ENCODE measurements at regions not wholly inside any gene's neighbourhood (a gene's known extent, or its start where the extent isn't known, plus 50 kb on each side); places are given as distances from the start of the nearest gene placed in this dataset.

- no peak for DNase-seq (ENCODE audit: low spot score)
- H3K27ac ChIP-seq (ENCODE audit: low read depth in 1 of 2, low read length in 2 of 2) = no peak overlapping the region
- H3K4me1 ChIP-seq (ENCODE audit: control insufficient read depth in 4 of 4, insufficient read depth in 4 of 4, low read length in 3 of 4) = no peaks in the 10 kb centered on the region
- no peak overlapping the region for H3K4me3 ChIP-seq (ENCODE audit: low read depth in 1 of 3, low read length in 3 of 3)
- TF ChIP-seq SP1 (IDR thresholded peaks at IDR 0.05) (no peak), CTCF (IDR thresholded peaks at IDR 0.05; ENCODE audit: low read depth, low read length, missing input control) (no peak), REST (IDR thresholded peaks at IDR 0.05) (no peak), JUND (IDR thresholded peaks at IDR 0.05) (no peak), YY1 (IDR thresholded peaks at IDR 0.05) (no peak), FOXA2 (IDR thresholded peaks at IDR 0.05) (no peak), RAD21 (IDR thresholded peaks at IDR 0.05) (no peak), NR2F2 (IDR thresholded peaks at IDR 0.05) (no peak), HNF4A (conservative IDR thresholded peaks at IDR 0.05) (no peak), TAF1 (conservative IDR thresholded peaks at IDR 0.05) (no peak), EGR1 (IDR thresholded peaks at IDR 0.05; ENCODE audit: low read depth in 2 of 2) (no peak), FOXA1 (IDR thresholded peaks at IDR 0.05) (no peak)
- TF ChIP-seq, protein P1, sequence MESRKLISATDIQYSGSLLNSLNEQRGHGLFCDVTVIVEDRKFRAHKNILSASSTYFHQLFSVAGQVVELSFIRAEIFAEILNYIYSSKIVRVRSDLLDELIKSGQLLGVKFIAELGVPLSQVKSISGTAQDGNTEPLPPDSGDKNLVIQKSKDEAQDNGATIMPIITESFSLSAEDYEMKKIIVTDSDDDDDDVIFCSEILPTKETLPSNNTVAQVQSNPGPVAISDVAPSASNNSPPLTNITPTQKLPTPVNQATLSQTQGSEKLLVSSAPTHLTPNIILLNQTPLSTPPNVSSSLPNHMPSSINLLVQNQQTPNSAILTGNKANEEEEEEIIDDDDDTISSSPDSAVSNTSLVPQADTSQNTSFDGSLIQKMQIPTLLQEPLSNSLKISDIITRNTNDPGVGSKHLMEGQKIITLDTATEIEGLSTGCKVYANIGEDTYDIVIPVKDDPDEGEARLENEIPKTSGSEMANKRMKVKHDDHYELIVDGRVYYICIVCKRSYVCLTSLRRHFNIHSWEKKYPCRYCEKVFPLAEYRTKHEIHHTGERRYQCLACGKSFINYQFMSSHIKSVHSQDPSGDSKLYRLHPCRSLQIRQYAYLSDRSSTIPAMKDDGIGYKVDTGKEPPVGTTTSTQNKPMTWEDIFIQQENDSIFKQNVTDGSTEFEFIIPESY (IDR thresholded peaks at IDR 0.05) = no peak
- TF ChIP-seq, protein P2, sequence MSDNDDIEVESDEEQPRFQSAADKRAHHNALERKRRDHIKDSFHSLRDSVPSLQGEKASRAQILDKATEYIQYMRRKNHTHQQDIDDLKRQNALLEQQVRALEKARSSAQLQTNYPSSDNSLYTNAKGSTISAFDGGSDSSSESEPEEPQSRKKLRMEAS (IDR thresholded peaks at IDR 0.05) = no peak
- H3K9ac ChIP-seq (ENCODE audit: low read depth in 1 of 2, low read length in 2 of 2) = no peak overlapping the region
- H3K36me3 ChIP-seq (ENCODE audit: control insufficient read depth in 4 of 4, insufficient read depth in 3 of 4, low read depth in 1 of 4, low read length in 3 of 4) = no peaks in the 10 kb centered on the region
- 74% methylated on average over 2 of the region's 2 CpGs for WGBS
- H3K27me3 ChIP-seq (ENCODE audit: control insufficient read depth in 4 of 4, insufficient read depth in 4 of 4, low read length in 3 of 4) = peaks cover 0 to 4% (median 0%) of the 10 kb centered on the region in 4 donors
- no peaks in the 10 kb centered on the region for H3K9me3 ChIP-seq (ENCODE audit: control insufficient read depth in 4 of 4, low read length in 3 of 4)
Observed at GRCh38 chr2:176780348-176780747, 432.2 kb upstream of the HNRNPA3 start.

DNA sequence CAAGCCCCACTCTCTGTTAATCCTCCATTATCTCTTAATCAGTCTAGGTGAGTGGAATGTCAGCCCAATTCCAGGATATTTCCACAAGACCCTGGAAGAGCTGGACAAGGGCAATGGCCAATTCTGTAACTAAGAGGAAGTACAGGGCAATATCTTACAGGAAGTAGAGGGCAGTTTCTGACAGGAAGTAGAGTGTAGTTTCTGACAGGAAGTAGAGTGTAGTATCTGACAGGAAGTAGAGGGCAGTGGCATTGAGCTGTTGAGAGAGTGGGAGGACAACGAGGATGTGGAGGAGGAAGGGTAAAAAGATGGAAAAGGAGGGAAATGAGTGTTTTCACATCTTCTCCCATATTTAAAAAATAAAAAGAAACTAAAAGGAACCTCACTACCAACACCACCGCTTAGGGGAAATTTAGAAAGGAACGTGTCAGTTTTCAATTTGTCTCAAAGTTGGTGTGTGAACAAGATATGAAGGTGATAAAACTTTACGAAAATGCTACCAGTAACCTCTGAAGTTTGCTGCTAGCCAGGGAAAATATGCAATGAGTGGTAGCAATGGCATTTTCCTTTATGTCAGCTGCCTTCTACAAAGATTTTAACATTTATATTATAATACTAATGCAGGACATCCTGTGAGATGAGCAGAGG, 430.9 kb upstream of the HNRNPA3 start:
- 60% methylated on average over 4 of the region's 4 CpGs for WGBS
- H3K9me3 ChIP-seq (ENCODE audit: control insufficient read depth in 4 of 4, low read length in 3 of 4) = no peaks in the 10 kb centered on the region
- no peaks in the 10 kb centered on the region for H3K36me3 ChIP-seq (ENCODE audit: control insufficient read depth in 4 of 4, insufficient read depth in 3 of 4, low read depth in 1 of 4, low read length in 3 of 4)
- no peak overlapping the region for H3K27ac ChIP-seq (ENCODE audit: low read depth in 1 of 2, low read length in 2 of 2)
- H3K27me3 ChIP-seq (ENCODE audit: control insufficient read depth in 4 of 4, insufficient read depth in 4 of 4, low read length in 3 of 4) = peaks cover 0 to 4% (median 0%) of the 10 kb centered on the region in 4 donors
- H3K4me3 ChIP-seq (ENCODE audit: low read depth in 1 of 3, low read length in 3 of 3) = no peak overlapping the region
- DNase-seq (ENCODE audit: low spot score) = no peak
- no peak overlapping the region for H3K9ac ChIP-seq (ENCODE audit: low read depth in 1 of 2, low read length in 2 of 2)
- no peaks in the 10 kb centered on the region for H3K4me1 ChIP-seq (ENCODE audit: control insufficient read depth in 4 of 4, insufficient read depth in 4 of 4, low read length in 3 of 4)
- TF ChIP-seq, protein P2 (IDR thresholded peaks at IDR 0.05) = no peak
- TF ChIP-seq REST (IDR thresholded peaks at IDR 0.05) (no peak), HNF4G (IDR thresholded peaks at IDR 0.05) (no peak), TAF1 (conservative IDR thresholded peaks at IDR 0.05) (no peak), RAD21 (IDR thresholded peaks at IDR 0.05) (no peak), GABPA (IDR thresholded peaks at IDR 0.05 in 1 of 2, conservative IDR thresholded peaks at IDR 0.05 in 1 of 2) (no peak), HNF4A (conservative IDR thresholded peaks at IDR 0.05) (no peak), NR2F2 (IDR thresholded peaks at IDR 0.05) (no peak)
- TF ChIP-seq, protein P1 (IDR thresholded peaks at IDR 0.05) = no peak
